ENCODE measurements at regions not wholly inside any gene's neighbourhood (a gene's known extent, or its start where the extent isn't known, plus 50 kb on each side); places are given as distances from the start of the nearest gene placed in this dataset.

DNA sequence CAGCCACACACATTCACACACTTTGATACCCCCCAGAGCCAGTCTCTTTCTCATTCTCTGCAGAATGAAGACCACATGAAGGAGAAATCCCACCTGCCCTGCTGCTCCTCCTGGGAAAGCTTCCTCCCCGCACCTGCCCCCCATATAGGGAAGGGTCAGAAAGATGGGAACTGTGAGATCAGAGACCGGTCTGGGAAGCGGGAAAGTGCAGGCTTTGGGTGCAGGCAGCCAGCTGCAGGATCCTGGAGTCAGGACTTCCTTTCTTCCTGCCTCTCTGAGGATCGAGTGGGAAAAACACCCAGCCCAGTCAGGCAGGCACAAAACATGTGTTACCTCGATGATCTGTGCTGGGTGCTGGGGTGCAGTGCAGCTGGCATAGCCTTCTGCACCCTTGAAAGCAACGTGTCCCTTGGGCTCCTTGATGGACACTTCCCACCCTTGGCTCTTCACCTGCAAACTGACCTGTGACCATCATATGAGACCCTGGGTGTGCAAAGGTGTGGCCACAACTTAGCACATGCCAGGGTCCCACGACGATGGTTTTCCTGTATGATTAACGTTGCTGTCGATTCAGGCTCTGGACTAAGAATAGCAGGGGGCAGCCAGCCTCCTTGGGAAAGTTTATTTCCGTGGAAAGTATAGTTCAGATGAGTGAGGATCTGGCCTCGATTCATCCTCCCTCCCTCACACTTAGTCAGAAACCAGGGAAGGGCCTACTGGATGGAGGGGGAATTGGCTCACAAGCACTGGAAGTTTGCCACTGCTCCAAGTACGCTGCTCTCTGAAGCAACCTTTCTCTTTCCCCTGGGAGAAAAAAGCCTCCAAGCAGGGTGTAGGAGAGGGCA lies 105.4 kb upstream of the MED13L start:
- no peak for DNase-seq

DNA sequence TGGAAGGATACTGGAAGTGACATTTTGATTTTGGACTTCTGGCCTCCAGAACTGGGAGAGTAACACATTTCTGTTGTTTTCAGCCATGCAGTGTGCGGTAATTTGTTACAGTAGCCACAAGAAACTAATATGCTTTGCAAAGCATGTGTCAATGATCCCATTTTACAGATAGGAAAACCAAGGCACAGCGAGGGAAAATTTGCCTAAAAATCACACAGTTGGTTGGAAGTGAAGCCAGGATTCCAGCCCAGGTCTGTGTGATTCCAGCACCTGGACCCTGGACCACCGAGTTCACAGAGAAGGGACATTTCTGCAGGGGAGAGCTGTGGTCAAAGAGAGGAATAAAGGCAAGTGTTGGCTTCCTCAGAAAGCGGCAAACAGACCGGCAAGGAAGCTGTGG lies 106.7 kb upstream of the MED13L start:
- DNase-seq: no peak

DNA sequence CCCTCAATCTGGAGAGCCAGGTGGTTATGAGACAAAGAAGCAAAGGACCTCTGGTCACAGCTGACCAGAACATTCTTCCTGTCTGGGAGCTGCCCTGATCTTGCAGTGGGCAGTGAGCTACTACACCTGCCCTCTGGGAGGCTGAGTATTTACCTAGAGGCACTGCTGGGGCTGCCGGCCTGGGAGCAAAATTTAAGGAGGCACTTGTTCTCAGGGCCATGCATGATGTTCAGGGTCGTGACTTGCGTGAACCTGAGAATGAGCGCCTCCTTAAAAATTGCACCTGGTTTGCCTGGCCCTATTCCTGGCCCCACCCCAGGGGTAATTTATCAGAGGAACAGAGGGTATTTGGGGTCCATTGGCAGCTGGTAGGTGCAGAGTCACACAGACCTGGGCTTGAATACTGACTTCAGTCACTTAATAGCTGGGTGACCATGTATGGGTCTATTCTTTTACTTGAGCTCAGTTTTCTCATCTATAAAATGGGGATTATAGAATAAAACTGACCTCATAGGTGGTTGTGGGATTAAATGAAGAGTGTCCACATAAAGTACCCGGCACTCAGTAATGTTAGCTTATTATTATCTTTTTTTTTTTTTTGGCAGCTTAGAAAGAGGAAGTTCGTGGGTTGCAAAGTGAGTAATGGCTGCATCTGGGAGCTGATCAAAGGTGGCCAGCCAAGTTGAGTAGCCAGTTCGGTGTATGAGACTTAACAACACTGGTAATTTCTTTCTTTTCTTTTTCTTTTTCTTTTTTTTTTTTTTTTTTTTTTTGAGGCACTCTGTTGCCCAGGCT lies 107.4 kb upstream of the MED13L start:
- no peak for DNase-seq

DNA sequence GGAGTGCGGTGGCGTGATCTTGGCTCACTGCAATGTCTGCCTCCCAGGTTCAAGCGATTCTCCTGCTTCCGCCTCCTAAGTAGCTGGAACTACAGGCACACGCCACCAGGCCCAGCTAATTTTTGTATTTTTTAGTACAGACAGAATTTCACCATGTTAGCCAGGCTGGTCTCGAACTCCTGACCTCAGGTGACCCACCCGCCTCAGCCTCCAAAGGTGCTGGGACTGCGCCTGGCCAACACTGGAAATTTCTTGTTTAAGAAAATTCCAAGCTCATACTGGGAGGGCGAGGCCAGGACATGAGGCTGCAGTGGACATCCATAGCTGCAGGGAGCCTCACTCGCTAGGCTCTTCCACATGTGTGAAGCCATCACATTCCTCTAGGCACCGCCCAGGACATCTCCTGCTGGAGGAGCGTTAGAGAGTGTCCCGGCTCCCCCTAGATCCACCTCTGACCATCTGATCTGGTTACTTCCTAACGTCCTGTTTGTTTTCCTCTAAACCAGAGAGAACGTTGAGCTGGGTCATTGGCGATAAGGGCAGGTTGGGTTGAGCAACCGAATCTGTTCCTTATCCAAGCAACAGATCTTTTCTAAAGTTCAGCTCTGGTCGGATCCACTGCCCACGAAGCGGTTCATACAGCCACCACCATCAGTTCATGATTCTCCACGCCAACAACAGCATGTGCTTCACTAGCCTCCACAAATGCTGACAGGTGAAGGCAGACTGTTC lies 108.2 kb upstream of the MED13L start:
- no peak for DNase-seq

DNA sequence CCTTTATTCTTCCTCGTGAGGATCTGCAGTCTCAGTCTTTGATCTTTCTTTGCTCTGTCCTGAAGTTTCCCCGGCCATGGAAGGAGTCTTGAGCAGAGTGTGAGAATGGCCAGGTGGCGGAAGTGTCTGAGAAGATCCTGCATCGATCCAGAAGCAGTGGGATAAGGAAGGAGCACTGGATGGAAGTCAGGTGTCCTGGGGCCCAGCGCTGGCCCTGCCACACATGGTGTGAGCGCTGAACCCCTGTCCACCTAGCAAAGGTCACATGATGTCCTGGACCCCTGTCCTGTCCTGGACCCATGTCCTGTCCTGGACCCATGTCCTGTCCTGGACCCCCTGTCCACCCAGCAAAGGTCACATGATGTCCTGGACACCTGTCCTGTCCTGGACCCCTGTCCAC lies 111.8 kb upstream of the MED13L start:
- DNase-seq: no peak

DNA sequence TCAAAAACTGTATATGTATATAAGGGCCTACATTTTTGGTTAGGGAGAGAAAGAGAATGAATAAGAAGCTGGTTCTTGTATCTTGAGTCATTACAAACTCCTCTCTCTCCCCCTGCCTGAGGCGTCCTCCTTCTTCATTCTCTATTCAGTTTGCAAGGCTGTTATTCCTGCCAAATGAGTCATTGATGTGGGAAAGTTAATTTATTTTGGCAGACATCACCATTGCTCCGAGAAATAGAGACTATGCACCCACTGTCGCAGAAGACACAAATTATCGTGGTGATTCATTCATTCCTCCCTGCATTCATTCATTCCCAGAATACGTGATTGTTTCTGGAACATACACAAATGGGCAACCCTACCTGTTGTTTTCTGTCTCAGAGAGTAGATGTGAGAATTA lies 112.5 kb upstream of the MED13L start:
- DNase-seq: no peak

DNA sequence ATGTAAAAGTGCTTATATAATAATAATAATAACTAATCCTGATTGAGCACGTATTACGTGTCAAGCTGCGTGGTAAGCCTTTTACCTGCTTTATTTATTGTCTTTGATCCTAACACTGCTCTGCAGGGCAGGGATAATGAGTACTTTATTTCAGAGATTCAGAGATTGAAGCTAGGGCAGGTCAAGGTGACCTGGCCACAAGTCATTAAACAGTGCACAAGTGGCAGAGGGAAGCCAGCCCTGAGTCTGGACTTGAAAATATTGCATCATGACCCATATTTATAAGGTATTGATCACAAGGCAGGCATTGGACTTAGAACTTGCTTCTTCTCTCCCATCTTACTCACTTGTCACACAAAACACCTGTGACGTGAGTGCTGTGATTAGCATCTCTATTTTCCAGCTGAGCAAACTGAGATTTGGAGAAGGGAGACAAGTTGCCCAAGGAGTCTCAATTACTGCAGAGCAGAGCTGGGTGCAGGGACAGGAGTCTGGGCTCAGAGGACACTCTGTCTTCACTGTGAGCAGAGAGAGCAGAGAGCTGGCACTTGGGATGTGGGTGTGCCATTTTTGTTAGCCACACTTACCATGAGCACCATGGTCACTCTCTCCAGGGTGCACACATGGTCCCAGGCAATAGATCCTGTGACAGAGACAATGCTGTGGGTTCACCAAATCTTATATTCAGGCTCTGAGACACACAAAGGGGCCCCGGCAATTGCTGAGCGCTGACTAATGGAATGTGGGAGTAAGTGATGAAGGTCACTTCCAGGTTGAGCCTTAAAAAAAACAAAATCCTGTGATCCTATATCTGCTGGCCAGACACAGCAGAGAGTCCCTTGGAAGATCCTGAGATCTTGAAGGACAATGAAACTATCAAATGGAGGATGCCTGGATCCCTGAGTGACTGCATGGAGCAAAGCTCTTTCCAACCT lies 113.2 kb upstream of the MED13L start:
- no peak for DNase-seq

DNA sequence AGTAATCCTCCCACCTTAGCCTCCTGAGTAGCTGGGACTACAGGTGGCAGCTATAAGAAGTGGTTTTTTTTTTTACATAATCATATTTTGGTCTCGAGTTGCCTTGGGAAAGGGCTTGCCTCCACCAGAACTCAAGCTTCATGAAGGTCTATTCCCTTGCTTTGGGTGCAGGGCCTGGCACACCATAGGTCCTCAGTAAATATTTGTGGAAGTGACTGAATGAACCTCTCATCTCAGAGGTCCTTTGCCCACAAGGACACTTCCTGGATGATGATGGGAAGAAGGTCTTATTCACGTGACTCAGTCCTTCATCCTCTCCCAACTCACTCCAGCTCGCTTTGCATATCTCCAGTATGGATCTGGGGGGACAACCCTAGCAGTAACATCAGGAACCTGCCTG lies 114.0 kb upstream of the MED13L start:
- DNase-seq: no peak

DNA sequence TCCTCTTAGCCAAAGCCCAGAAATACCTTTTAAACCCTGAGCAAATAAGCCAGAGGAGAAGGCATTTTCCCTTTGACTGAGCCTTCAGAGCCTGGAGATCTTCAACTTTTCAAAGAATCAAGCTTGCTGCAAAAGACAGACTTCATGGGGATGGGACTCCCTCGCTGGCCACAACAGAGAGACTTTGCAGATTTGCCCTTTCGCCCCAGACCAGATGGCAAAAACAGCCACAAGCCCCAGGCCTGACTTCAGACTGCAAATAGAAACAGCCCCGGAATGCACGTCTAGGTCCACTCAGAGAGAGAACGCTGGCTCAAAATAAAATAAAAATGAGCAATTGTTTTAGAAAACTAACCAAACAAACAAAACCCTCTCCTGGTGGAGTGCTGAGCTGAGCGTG lies 114.6 kb upstream of the MED13L start:
- no peak for DNase-seq

DNA sequence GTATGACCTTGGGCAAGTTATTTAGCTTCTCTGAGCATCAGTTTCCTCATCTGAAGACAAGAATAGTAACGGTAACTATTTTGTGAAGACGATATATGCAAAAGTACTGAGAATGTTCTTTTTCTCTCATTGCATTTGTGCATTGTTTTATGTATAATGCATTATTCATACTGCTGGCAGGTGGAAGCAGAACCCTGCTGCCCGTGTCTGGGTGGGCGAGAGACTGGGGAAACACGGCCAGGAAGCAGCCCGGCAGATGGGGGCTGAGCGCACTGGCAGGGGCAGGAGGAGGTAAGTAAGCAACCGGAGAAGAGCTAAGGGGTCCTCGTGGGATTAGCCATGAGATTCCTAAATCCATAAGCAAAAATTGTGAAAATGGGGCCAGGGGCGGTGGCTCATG lies 115.8 kb upstream of the MED13L start:
- no peak for DNase-seq

DNA sequence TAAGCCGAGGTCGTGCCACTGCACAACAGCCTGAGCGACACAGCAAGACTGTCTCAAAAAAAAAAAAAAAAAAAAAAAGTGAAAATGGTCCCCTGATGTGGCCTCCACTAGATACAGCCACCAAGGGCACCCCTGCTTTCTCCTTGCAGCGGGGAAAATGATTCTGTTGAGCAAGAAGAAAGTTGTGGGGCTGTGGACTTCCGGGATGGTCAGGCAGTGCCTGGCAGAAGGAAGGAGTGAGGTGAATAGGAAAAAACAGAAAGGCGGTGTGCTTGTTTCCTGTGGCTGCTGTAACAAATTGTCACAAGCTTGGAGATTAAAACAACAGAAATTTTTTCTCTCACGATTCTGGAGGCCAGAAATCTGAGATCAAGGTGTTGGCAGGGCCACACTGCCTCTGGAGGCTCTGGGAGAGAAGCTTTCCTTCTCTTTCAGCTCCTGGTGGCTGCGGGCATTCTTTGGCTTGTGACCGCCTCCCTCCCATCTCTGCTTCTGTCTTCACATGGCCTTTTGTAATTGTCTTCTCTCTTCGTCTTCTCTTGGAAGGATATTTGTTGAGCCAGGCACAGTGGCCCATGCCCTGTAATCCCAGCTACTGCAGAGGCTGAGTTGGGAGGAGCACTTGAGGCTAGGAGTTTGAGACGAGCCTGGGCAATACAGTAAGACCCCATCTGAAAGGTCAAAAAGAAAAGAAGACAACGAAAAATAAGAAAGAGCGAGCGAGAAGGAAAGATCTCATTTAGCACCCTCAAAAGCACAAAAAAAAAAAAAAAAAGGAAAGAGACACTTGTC lies 116.6 kb upstream of the MED13L start:
- DNase-seq: no peak

DNA sequence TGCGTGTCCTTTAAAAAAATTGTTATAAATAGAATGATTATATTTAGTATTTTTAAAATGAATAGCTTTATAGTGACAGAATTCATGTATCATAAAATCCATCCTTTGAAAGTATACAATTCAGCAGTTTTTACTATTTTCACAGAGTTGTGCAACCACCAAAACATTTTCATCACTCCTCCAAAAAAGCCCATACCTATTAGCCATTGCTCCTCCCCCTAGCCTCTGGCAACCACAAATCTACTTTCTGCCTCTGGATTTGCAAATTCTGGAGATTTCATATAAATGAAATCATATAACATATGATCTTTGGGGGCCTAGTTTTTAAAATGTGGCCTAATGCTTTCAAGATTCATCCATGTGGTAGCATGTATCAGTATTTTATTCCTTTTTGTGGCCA lies 117.9 kb upstream of the MED13L start:
- no peak for DNase-seq

DNA sequence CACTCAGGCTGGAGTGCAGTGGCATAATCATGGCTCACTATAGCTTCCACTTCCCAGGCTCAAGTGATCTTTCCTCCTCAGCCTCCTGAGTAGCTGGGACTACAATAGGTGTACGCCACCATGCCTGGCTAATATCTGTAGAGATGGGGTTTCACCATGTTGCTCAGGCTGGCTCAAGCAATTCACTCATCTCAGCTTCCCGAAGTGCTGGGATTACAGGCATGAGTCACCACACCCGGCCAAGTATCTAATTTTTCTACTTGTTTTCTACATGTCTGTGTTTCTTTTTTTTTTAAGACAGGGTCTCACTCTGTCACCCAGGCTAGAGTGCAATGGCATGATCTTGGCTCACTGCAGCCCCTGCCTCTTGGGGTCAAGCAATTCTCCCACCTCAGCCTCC lies 119.7 kb upstream of the MED13L start:
- no peak for DNase-seq

DNA sequence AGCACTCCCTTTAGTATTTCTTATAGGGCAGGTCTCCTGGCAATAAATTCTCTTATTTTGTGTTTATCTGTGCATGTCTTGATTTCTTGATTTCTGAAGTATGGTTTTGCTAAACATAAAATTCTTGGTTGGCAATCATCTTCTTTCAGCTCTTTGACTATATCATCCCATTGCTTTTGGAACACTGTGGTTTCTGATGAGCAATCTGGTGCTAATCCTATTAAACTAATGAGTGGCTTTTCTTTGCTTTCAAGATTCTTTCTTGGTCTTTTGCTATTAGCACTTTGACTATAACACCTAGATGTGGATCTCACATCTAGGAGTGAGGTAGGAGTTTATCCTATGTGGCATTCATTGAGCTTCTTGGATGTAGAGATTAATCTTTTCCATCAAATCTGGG lies 120.7 kb upstream of the MED13L start:
- no peak for DNase-seq

DNA sequence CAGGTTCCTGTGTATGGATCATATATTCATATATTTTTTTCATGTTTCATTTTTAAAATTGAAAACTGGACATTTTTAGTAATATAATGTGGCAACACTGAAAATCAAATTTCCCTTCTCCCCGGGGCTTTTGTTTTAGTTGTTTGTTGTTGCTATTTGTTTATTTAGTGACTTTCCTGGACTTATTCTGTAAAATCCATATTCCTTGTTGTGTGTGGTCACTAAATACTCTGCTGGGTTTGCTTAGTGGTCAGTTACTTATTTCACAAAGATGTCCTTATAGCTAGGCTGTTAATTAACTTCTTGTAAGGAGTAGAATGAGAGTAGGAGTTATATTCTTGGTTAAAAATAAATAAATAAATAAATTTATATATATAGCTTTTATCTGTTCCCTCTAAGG lies 121.6 kb upstream of the MED13L start:
- no peak for DNase-seq

DNA sequence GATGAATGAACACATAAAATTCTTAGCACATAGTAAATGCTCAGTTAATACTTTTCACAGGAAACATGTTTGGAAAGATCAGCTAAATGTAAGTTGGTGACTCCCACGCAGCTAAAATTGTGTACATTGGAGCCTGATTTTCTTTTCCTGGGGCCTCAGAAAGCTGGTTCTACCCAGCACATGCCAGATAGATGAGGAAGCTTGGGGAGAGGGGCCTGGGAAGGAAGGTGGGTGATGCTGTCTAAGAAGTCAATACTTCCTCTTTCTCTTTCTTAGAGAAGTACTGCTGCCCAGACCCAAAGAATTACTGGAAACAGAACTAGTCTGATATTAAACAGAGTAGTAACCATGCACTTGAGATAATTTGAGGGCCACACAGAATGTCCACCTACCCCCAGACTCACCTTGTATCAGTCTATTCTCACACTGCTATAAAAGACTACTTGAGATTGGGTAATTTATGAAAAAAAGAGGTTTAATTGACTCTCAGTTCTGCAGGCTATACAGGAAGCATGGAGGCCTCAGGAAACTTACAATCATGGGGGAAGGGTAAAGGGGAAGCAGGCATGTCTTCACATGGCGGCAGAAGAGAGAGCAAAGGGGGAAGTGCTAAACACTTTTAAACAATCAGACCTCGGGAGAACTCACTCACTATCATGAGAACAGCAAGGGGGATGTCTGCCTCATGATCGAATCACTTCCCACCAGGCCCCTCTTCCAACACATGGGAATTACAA lies 123.3 kb upstream of the MED13L start:
- no peak for DNase-seq

DNA sequence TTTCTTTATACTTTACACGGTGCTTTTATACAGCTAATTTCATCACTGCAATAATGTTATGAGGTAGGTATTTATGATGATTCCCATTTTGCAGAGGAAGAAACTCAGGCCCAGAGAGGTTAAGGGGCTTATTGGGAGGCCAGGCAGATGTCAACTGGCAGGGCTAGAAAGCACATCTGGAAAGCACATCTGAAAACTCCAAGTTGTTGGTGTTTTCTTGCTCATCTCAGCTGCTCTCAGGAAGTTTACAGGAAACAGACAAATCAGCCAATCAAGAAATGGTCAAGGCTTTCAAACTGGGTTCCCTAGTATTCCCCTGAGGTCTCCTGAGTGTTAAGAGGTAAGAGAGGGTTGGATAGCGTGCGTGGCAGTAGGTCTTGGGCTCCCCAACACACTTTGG lies 124.1 kb upstream of the MED13L start:
- DNase-seq: no peak

DNA sequence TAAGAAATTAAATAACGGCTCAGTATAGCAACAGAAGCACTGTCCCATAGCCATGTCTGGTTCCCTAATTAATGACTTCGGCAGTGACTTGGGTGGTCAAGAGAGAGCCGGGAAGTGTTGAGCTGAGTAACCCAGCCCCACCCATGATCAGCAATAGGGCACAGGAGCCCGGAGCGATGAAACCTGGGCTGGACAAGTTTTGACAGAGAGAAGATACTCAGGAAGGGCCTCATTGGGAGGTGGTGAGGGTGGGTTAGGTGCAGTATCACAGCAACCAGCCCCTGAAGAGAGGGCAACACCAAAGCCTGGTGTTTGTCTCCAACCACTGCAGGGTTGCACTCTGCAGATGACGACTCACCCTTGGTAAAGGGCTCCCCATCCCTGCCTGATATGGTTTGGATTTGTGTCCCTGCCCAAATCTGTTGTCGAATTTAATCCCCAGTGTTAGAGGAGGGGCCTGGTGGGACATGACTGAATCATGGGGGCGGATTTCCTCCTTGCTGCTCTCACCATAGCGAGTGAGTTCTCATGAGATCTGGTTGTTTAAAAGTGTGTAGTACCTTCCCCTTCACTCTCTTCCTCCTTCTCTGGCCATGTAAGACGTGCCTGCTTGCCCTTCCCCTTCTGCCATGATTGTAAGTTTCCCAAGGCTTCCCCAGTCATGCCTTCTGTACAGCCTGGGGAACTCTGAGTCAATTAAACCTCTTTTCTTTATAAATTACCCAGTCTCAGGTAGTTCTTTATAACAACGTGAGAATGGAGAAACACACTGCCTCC lies 124.9 kb upstream of the MED13L start:
- DNase-seq: no peak

DNA sequence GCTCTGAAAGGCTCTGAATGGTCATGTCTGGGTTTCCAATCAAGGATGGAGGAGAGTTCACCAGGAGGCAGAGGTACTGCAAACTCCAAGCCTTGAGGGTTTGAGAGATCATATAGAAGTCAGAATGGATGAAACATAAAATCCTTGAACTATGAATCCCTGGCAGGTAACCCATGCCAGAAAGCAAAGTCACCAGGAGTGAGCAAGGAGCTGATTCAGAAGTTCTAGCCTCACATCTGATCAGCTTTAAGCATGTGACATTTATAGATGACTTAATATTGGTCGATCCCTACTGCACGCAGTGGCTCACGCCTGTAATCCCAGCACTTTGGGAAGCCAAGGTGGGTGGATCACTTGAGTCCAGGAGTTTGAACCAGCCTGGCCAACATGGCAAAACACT lies 126.1 kb upstream of the MED13L start:
- no peak for DNase-seq

DNA sequence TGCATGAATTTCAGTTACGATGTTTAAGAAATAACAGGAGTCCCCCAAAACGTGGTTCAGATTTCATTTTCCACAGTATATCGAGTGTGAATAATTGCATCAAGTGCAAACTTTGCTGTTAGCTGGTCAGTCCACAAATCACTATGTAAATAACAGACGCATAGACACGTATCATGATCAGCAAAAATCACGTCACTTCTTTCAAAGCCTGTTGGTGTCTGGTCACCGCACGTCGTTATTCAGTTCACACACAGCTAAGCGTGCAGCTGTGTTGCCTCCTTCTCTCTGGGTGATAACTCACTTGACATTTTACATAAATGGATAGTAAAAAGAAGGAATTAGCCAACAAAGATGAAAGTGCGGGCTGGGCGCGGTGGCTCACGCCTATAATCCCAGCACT lies 126.8 kb upstream of the MED13L start:
- no peak for DNase-seq

All from NCI-H1092 (cell line).